HS-27A (cell line): ENCODE measurements at regions not wholly inside any gene's neighbourhood (a gene's known extent, or its start where the extent isn't known, plus 50 kb on each side); places are given as distances from the start of the nearest gene placed in this dataset.

Source experiments
- DNase-seq: peaks from one replicate; pipeline ENCODE4 v3.0.0-alpha.2; 2012; ENCODE audit warnings: low read depth, missing footprints

GRCh38 chr20:58069207-58069606 is 159.2 kb downstream of the ANKRD60 start:
- no peak for DNase-seq

GRCh38 chr20:58065508-58066361 is 162.7 kb downstream of the ANKRD60 start:
- DNase-seq, result no peak

DNA sequence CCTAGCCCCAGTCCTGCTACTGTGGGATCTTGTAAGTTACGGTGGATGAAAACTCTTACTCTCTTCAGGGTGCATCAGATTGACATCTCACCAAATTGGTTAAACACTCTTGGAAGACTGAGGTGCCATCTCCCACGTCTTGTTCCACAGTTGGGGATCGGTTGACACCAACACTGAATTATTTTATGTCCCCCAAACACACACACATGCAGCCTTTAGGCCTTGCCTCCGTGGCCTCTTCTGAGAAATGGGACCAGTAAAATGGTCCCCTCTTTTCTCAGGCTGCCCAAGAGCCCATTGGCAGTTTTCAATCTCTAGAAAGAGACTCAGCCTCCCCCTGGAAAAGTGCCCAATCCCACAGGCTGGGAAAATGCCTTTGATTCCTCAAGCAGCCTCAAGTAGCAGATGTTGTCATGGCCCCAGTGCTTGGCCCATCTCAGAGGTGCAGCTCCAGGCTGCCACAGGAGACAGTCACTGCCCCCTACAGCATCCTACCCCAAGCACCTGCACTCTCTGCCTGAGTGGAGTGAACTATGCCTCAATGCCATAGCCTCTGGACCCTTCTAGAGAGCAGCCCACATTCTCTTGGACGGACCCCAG is 163.9 kb downstream of the ANKRD60 start:
- no peak for DNase-seq

DNA sequence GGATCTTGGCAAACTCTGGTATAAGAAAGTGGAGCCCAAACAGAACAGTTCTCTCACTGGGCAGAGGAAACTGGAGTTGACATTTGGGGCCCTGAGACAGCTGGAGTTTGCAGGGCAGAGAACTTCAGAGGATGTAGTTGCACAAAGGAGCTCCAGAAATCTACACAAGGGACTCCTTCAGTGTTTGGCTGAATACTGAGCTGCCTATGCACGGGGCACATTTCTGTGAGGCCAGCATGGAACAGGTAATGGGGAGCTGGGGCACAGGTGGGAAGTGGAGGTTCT is 169.3 kb downstream of the ANKRD60 start:
- no peak for DNase-seq

GRCh38 chr20:58058421-58059259 is 169.8 kb downstream of the ANKRD60 start:
- DNase-seq, result no peak

GRCh38 chr20:58056921-58057686 is 171.3 kb downstream of the ANKRD60 start:
- DNase-seq, result no peak

DNA sequence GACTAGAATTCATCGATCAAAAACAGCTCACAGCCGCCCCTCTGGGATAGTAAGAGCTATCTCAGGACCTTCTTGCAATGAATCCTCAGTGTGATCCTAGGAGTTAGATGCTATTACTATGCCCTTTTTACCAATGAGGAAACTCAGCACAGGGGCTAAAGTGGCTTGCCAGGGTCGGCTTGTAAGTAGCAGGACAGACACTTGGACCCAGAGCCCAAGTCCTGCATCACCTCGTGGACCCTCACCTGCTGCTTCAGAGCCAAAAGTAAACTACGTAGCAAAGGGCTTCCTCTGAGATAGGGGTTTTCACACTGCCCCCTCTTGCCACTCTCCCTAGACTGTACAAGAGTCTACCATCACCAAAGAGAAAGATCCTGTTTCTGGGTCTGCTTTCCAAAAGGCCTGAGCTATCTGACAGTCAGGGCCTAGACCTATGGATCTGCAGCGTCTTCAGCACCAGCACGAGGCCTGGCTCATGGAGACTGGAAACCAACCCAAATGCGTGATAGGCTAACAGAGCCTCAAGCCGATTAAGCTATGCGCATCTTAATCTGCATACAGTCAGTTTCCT is 172.3 kb downstream of the ANKRD60 start:
- DNase-seq, result no peak

DNA sequence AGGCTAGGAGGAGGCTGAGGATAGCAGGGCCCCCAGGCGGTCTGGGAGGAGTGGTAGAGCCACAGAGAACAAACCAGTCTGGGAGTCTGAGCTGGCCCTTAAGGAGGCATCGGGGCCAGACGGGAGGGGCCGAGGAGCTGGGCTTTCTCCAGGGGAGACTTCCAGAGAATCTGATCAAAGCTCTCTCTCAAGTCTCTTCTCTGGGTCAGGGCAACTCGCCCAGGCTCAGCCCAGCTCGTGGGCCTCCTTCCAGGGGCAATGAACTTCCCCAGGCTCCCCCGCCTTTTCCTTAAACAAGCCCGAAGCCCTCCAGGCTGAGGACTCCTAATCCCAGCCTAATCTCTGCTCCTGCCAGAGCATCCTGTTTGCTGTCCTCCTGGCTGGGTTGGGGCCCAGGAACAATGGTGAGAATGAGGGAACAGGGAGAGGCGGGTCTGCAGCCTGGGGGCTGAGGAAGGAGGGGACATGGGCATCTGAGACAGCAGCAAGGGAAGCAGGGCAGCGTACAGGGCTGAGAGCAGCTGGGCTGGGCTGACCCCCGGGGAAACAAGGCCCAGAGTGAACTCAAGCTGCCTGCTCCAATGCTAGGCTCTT is 173.6 kb downstream of the ANKRD60 start:
- DNase-seq, result no peak

- no peak for DNase-seq
Measured at GRCh38 chr20:58054082-58054779, 174.2 kb downstream of the ANKRD60 start.

DNA sequence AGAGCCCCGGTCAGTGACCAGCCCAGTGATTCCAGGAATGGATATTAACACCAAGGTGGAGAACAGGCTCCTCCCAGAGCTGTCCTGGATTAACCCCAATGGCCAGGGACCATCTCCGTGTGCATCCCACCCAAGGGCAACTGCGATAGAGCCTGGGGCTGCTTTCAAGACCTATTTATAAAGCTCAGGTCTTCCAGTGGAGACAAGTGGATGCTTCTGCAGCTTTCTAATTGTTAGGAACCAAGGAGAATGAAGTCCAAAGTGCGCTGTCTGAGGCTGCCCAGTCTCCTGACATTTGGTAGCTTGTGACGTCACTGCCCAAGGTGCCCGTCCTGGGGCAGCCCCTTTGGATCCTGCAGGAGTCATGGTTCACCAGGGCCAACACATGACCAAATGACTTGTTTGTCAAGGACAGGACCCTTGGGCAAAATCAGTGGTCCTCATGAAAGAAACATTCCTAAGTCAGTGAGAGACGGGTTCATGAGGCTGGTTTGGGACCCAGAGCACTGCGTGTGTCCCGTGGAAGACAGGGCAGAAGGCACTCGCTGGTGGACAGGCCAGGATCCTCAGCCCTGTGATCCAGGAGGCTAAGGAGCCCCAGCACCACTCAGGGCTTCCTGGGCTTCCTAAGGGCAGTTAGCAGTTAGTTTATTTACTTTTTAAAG is 174.9 kb downstream of the ANKRD60 start:
- DNase-seq, result no peak

GRCh38 chr20:58051367-58051766 is 177.1 kb downstream of the ANKRD60 start:
- DNase-seq, result no peak

- DNase-seq, result no peak
Measured at GRCh38 chr20:58048096-58048702, 180.3 kb downstream of the ANKRD60 start.

DNA sequence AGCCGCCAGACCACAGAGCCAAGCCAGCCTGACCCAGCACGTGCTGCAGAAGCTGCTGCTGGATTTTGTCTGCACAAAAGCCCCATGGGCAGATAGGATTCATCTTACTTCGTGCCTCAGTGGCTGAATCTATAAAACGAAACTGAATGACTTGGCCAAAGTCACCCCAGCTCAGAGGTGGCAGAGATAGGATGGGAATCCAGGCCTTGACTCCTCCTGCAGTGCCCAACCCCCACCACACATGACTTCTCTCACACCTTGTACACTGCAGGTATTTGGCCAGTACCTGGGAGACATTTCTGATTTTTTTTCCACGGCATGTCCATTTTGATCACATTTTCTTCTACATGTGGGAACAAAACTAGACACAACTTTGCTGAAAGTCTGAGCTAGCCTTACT is 182.1 kb downstream of the ANKRD60 start:
- DNase-seq, result no peak

DNA sequence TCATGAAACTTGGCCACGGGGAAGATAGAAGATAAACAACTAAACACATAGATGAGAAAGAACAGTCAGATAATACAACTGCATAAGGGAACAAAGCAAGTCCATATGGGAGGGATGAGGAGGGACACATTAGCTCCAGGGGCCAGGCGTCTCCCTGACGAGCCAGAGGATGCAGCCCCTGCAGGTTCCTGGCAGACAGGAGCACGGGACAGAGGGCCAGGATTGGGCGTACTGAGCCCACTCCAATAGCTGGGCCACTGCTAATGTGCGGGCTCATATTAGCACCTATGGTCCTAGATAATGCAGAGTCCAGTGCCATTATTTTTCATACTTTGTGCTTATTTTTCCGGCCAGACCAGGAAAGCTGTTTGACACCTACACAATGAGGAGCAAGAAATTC is 182.9 kb downstream of the ANKRD60 start:
- no peak for DNase-seq

DNA sequence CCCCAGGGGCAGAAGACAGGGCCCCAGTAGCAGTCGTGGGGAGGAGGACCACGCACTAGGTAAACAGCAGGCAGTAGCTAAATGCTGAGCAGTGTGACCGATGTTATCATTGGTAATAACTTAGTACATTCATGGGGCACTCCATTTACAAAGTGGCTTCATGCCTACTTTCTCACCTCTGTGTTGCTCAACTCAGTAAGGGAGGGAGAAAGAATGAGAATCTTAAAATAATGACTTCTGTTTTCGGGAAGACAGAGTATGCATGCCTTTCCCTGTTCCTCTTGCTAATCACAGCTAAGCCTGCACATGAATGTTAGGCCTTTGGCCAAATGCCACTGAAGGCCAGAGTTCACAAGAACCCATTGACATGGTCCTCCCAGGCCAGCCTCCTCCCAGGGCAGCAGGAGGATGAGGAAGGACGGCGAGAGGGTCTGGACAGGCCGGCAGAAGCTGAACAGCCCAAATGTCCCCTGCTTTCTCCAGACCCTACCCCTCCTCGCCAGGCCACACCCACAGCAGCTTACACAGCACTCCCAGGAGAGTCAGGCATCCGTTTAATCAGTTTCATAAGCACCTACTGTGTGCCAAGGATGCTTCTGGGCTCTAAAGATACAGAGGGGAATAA is 183.4 kb downstream of the ANKRD60 start:
- no peak for DNase-seq

DNA sequence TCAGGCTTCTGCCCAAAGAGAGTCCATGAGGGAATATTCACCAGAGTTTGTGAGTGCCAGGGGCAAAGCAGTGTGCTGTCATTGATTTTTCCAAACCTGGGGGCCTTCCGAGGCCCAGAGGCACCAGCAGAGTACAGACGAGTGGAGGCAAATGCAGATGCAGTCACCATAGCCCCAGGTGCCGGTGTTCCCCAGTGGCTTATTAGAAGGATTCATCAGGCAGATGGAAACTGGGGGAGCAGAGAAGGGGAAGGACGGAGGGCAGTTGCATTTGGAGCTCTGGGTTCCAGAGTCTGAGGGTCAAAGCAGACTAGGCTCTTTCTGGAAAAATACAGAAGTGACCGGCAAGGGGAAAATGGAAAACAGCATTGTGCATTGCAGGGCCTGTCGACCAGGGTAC is 184.2 kb downstream of the ANKRD60 start:
- DNase-seq, result no peak

DNA sequence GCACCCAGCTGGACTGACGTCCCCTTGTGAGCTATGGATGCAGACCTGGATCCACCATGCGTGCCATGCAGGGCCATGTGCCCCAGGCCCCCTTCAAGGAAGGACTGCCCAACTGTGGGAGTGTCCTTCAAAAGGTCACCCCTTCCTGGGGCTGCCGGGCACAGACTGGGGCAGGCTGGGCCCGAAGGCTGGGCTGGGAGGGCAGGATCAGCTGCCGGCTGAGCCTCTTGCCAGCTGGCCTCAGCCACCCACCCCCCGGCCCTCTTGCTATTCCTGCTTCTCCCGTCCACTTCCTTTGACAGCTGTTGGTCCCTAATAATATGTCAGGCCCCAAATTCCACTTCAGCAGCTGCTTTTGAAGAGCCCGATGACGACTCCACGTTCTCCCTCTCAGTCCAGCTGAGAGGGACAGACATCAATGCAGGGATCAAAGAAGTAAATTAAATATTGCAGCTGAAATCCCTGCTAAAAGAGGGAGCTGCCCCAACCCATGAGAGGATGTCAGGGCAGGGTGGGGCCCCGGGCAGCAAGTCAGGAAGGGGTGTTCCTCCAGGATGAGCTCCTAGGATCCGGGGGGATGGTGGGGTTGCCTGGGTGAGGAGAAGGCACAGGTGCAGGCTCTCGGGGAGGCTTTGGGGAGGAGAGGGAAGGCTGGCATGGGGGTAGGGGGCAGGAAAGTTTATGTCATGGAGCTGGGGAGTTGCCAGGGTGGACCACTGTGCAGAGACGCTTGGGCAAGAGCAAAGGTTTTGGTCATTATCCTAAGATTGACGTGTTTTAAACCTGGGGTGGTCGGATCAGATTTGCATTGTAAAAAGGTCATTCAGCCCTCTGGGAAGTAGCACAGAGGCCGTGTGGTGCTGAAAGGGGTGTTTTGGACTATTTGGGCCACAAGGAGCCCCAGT is 185.0 kb downstream of the ANKRD60 start:
- no peak for DNase-seq

DNA sequence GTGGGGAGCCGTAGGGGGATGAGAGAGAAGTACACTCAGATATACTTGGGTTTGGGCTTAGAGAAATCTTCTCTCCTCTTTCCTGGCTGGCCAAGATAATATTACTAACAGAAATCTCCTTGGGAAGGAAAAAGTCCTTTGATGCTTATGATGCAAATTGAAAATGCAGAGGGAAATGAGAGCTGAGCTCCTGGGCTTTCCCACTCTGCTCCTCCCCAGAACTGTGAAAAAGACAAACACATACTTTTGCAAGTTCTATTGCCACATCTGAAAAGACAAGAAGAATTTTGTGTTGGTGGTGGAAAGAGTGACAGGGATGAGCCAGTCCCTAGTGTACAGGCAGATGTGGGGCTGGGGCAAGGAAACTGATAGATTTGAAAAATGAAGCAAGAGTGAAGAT is 185.9 kb downstream of the ANKRD60 start:
- no peak for DNase-seq
